OCI-LY3 (cell line): ENCODE measurements at regions not wholly inside any gene's neighbourhood (a gene's known extent, or its start where the extent isn't known, plus 50 kb on each side); places are given as distances from the start of the nearest gene placed in this dataset.
"Not testable (repeated sequence)": the region's sequence is repeated elsewhere in the genome, so short reads cannot be mapped to it uniquely, and the experiment has no call there.

Experiments used
- EZH2phosphoT487 ChIP-seq: fragments of 200-600 bp; shearing (Covaris generic); IDR thresholded peaks from 2 replicates; pipeline ENCODE4 v1.6.1; 2018; ENCODE audit warnings: antibody characterized with exemption, mixed run types, low read depth
- TF ChIP-seq, protein P1 (sequence below): fragments of 200-600, 300-600 bp; sonication (generic); IDR thresholded peaks from 2 replicates; pipeline ENCODE4 v1.5.1; 2014; ENCODE audit warnings: antibody characterized with exemption, low read length, low read depth

DNA sequence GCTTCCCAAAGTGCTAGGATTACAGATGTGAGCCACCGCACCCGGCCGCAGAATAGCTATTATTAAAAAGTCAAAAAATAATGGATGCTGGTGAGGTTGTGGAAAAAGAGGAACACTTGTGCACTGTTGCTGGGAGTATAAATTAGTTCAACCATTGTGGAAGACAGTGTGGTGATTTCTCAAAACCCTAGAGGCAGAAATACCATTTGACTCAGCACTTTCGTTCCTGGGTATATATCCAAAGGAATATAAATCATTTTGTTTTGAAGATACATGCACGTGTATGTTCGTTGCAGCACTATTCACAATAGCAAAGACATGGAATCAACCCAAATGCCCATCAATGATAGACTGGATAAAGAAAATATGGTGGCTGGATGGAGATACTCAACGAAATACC is 132.1 kb upstream of the MED13 start:
- TF ChIP-seq, protein P1, sequence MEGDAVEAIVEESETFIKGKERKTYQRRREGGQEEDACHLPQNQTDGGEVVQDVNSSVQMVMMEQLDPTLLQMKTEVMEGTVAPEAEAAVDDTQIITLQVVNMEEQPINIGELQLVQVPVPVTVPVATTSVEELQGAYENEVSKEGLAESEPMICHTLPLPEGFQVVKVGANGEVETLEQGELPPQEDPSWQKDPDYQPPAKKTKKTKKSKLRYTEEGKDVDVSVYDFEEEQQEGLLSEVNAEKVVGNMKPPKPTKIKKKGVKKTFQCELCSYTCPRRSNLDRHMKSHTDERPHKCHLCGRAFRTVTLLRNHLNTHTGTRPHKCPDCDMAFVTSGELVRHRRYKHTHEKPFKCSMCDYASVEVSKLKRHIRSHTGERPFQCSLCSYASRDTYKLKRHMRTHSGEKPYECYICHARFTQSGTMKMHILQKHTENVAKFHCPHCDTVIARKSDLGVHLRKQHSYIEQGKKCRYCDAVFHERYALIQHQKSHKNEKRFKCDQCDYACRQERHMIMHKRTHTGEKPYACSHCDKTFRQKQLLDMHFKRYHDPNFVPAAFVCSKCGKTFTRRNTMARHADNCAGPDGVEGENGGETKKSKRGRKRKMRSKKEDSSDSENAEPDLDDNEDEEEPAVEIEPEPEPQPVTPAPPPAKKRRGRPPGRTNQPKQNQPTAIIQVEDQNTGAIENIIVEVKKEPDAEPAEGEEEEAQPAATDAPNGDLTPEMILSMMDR = not testable (repeated sequence)
- TF ChIP-seq EZH2phosphoT487 = not testable (repeated sequence)
